CD14-positive monocyte (primary cell): ENCODE measurements at regions not wholly inside any gene's neighbourhood (a gene's known extent, or its start where the extent isn't known, plus 50 kb on each side); places are given as distances from the start of the nearest gene placed in this dataset.

Experiments used
- DNase-seq, 3 donors: peaks; one replicate each; pipeline ENCODE4 v3.0.0-alpha.2; 2011 to 2022
- H2AFZ ChIP-seq: 2 replicates; pipeline ENCODE4 v1.6.0; 2012; ENCODE audit warnings: mild to moderate bottlenecking, low read depth, low read length, inconsistent platforms; ENCODE audit not compliant: insufficient read depth, poor library complexity, severe bottlenecking
- H3K27ac ChIP-seq, 2 donors: 1 replicate in 1 of 2; 2 replicates in 1 of 2; pipeline ENCODE4 v1.5.1; 2012 to 2013; ENCODE audit warnings: low read length in 2 of 2, control low read depth in 1 of 2, inconsistent platforms in 1 of 2, low read depth in 1 of 2, mild to moderate bottlenecking in 1 of 2
- H3K27me3 ChIP-seq, 2 donors: one replicate each; pipeline versions ENCODE4 v1.6.0 to v1.6.1; 2011 to 2013; ENCODE audit warnings: low read length in 2 of 2; ENCODE audit not compliant: control insufficient read depth in 2 of 2, insufficient read depth in 2 of 2
- H3K36me3 ChIP-seq, 2 donors: replicated peaks in 1 of 2; 1 replicate in 1 of 2; 2 replicates in 1 of 2; pipeline versions ENCODE4 v1.5.1 to v1.6.1; 2012 to 2013; ENCODE audit warnings: low read length in 2 of 2, control low read depth in 1 of 2, inconsistent platforms in 1 of 2, mild to moderate bottlenecking in 1 of 2; ENCODE audit not compliant: insufficient read depth in 2 of 2, control insufficient read depth in 1 of 2
- H3K4me1 ChIP-seq, 2 donors: 1 replicate in 1 of 2; 2 replicates in 1 of 2; pipeline versions ENCODE4 v1.5.1 to v1.6.1; 2012 to 2013; ENCODE audit warnings: low read length in 2 of 2, control low read depth in 1 of 2, inconsistent platforms in 1 of 2, mild to moderate bottlenecking in 1 of 2, moderate library complexity in 1 of 2; ENCODE audit not compliant: insufficient read depth in 2 of 2, control insufficient read depth in 1 of 2
- H3K4me2 ChIP-seq: replicated peaks from 2 replicates; pipeline ENCODE3; 2012; ENCODE audit warnings: low read length, moderate library complexity, mild to moderate bottlenecking; ENCODE audit not compliant: poor library complexity, severe bottlenecking; ENCODE audit errors: extremely low read depth
- H3K4me3 ChIP-seq, 3 experiments: fragments of 200-600 bp in 1 of 3; sonication (generic) in 1 of 3; replicated peaks in 1 of 3; 1 replicate in 2 of 3; 2 replicates in 1 of 3; pipeline ENCODE4 v1.5.1; 2011 to 2013; ENCODE audit warnings: low read length in 3 of 3, mild to moderate bottlenecking in 3 of 3, control low read depth in 2 of 3, low read depth in 2 of 3, inconsistent platforms in 1 of 3, moderate library complexity in 1 of 3
- H3K79me2 ChIP-seq: 2 replicates; pipeline ENCODE4 v1.6.0; 2012; ENCODE audit warnings: mild to moderate bottlenecking, control low read depth, inconsistent platforms, low read length, moderate library complexity; ENCODE audit not compliant: insufficient read depth
- H3K9ac ChIP-seq: 2 replicates; pipeline ENCODE4 v1.6.0; 2017; ENCODE audit warnings: low read length, mild to moderate bottlenecking; ENCODE audit not compliant: insufficient read depth, poor library complexity, severe bottlenecking
- H3K9me3 ChIP-seq, 2 donors: replicated peaks in 1 of 2; 1 replicate in 1 of 2; 2 replicates in 1 of 2; pipeline versions ENCODE4 v1.5.1 to v1.6.1; 2012 to 2013; ENCODE audit warnings: low read length in 2 of 2, control low read depth in 1 of 2; ENCODE audit not compliant: control insufficient read depth in 1 of 2, insufficient read depth in 1 of 2
- H4K20me1 ChIP-seq: 2 replicates; pipeline ENCODE4 v1.6.0; 2012; ENCODE audit warnings: mild to moderate bottlenecking, low read length, control low read depth, moderate library complexity; ENCODE audit not compliant: insufficient read depth
- H3K27ac Mint-ChIP-seq, 7 donors: one replicate each; pipeline ENCODE4 v1.8.0; 2020; ENCODE audit warnings: mild to moderate bottlenecking in 7 of 7, mixed read lengths in 7 of 7, moderate library complexity in 6 of 7, inconsistent platforms in 2 of 7
- H3K27me3 Mint-ChIP-seq, 3 donors: one replicate each; pipeline ENCODE4 v1.8.0; 2021 to 2022; ENCODE audit warnings: low read depth in 3 of 3, mild to moderate bottlenecking in 3 of 3, mixed read lengths in 3 of 3, moderate library complexity in 3 of 3, inconsistent platforms in 1 of 3
- H3K36me3 Mint-ChIP-seq, 2 donors: one replicate each; pipeline ENCODE4 v1.8.0; 2020; ENCODE audit warnings: mixed read lengths in 2 of 2, inconsistent platforms in 1 of 2, mild to moderate bottlenecking in 1 of 2
- H3K4me1 Mint-ChIP-seq: one replicate; pipeline ENCODE4 v1.8.0; 2020; ENCODE audit warnings: mild to moderate bottlenecking, mixed read lengths
- H3K4me3 Mint-ChIP-seq, 2 donors: one replicate each; pipeline ENCODE4 v1.8.0; 2020; ENCODE audit warnings: mild to moderate bottlenecking in 2 of 2, mixed read lengths in 2 of 2, moderate library complexity in 1 of 2
- H3K9me3 Mint-ChIP-seq, 7 donors: one replicate each; pipeline ENCODE4 v1.8.0; 2020 to 2022; ENCODE audit warnings: mixed read lengths in 7 of 7, mild to moderate bottlenecking in 6 of 7, moderate library complexity in 6 of 7, inconsistent platforms in 2 of 7
- WGBS: methylation state at CpG from one replicate; pipeline ENCODE4 v1.1.5; 2013; ENCODE audit warnings: missing lambda C conversion rate; ENCODE audit not compliant: insufficient coverage; 5-methylcytosine and 5-hydroxymethylcytosine counted together
- intact Hi-C, 2 donors: fragments of 100-400 bp; cut with micrococcal nuclease; formaldehyde crosslinking; loops; one replicate each; pipeline versions ENCODE4 v1.15.0 to v1.15.1; 2023
- TF ChIP-seq, protein P1 (sequence below): fragments of 200-600 bp; IDR thresholded peaks from one replicate; pipeline ENCODE4 v1.8.0; 2022; ENCODE audit warnings: antibody characterized with exemption, mild to moderate bottlenecking

- Mint-ChIP-seq H3K9me3 (peaks cover 2 to 14% (median 8%) of the 10 kb centered on the region in 7 donors), H3K36me3 (no peaks in the 10 kb centered on the region), H3K4me1 (peaks cover 8% of the 10 kb centered on the region), H3K27me3 (no peaks in the 10 kb centered on the region), H3K27ac (peak overlapping the region in 3 of 7 donors; percentile 4 to 53 (median 52)), H3K4me3 (no peak overlapping the region)
- H3K4me2 ChIP-seq = no peak overlapping the region
- no peak overlapping the region for H3K9ac ChIP-seq
- no peaks in the 10 kb centered on the region for H3K79me2 ChIP-seq
- no peak overlapping the region for H3K27ac ChIP-seq
- H3K36me3 ChIP-seq = no peaks in the 10 kb centered on the region
- 20% methylated on average over 1 of the region's 3 CpGs for WGBS
- no peaks in the 10 kb centered on the region for H4K20me1 ChIP-seq
- H3K4me1 ChIP-seq = peaks cover 0 to 10% of the 10 kb centered on the region in 2 donors
- TF ChIP-seq, protein P1, sequence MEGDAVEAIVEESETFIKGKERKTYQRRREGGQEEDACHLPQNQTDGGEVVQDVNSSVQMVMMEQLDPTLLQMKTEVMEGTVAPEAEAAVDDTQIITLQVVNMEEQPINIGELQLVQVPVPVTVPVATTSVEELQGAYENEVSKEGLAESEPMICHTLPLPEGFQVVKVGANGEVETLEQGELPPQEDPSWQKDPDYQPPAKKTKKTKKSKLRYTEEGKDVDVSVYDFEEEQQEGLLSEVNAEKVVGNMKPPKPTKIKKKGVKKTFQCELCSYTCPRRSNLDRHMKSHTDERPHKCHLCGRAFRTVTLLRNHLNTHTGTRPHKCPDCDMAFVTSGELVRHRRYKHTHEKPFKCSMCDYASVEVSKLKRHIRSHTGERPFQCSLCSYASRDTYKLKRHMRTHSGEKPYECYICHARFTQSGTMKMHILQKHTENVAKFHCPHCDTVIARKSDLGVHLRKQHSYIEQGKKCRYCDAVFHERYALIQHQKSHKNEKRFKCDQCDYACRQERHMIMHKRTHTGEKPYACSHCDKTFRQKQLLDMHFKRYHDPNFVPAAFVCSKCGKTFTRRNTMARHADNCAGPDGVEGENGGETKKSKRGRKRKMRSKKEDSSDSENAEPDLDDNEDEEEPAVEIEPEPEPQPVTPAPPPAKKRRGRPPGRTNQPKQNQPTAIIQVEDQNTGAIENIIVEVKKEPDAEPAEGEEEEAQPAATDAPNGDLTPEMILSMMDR = peak; percentile 54
- peak; percentile 34 to 63 (median 59) for DNase-seq
- H3K4me3 ChIP-seq = no peak overlapping the region
- peaks cover 4 to 5% of the 10 kb centered on the region in 2 donors for H3K9me3 ChIP-seq
- H2AFZ ChIP-seq = no peak overlapping the region
- intact Hi-C loops = no loop called here
- no peaks in the 10 kb centered on the region for H3K27me3 ChIP-seq
Measured at GRCh38 chr5:91266184-91266705, 116.9 kb downstream of the ARRDC3 start.

GRCh38 chr5:91264311-91265051 lies 118.6 kb downstream of the ARRDC3 start:
- Histone ChIP-seq H3K9ac (no peak overlapping the region), H2AFZ (no peak overlapping the region), H3K4me3 (no peak overlapping the region), H3K27me3 (no peaks in the 10 kb centered on the region), H3K4me1 (peaks cover 0 to 10% of the 10 kb centered on the region in 2 donors), H4K20me1 (no peaks in the 10 kb centered on the region), H3K9me3 (peaks cover 4 to 5% of the 10 kb centered on the region in 2 donors), H3K36me3 (no peaks in the 10 kb centered on the region), H3K79me2 (no peaks in the 10 kb centered on the region), H3K27ac (no peak overlapping the region), H3K4me2 (no peak overlapping the region)
- Mint-ChIP-seq H3K9me3 (peaks cover 2 to 14% (median 8%) of the 10 kb centered on the region in 7 donors), H3K27ac (peak overlapping the region in 1 of 7 donors; percentile 82), H3K27me3 (peaks cover 0 to 1% (median 0%) of the 10 kb centered on the region in 3 donors), H3K4me3 (no peak overlapping the region), H3K36me3 (no peaks in the 10 kb centered on the region), H3K4me1 (peaks cover 8% of the 10 kb centered on the region)
- TF ChIP-seq, protein P1 = no peak
- intact Hi-C loops = no loop called here
- no peak for DNase-seq
